Skeletal muscle cell (primary cell): ENCODE measurements at regions not wholly inside any gene's neighbourhood (a gene's known extent, or its start where the extent isn't known, plus 50 kb on each side); places are given as distances from the start of the nearest gene placed in this dataset.

Experiments
- DNase-seq: peaks from one replicate; pipeline ENCODE4 v3.0.0-alpha.2; 2010; ENCODE audit warnings: low read depth
- H3K4me3 ChIP-seq: 2 replicates; pipeline ENCODE4 v1.5.1; 2011; ENCODE audit warnings: low read depth, mild to moderate bottlenecking, control low read depth, low read length, moderate library complexity

GRCh38 chr2:126839796-126840195 is 58.9 kb upstream of the TEX51 start:
- no peak overlapping the region for H3K4me3 ChIP-seq
- no peak for DNase-seq

GRCh38 chr2:126843081-126843480 is 55.6 kb upstream of the TEX51 start:
- no peak overlapping the region for H3K4me3 ChIP-seq

DNA sequence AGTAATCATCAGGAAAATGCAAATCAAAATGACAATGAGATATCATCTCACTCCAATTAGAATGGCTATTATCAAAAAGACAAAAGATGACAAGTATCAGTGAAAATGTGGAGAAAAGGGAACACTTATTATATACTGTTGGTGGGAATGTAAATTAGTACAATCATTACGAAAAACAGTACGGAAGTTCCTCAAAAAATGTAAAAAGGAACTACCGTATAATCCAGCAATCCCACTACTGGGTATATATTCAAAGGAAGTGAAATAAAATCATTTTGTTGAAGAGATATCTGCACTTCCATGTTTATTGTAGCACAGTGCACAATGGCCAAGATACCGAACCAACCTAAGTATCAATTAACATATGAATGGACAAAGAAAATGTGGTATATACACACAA is 52.4 kb upstream of the TEX51 start:
- no peak for DNase-seq

More at GRCh38 chr2:126843081-126843480, 55.6 kb upstream of the TEX51 start:
- no peak for DNase-seq

More for the DNA sequence above, 52.4 kb upstream of the TEX51 start:
- H3K4me3 ChIP-seq: no peak overlapping the region
